ENCODE measurements at regions not wholly inside any gene's neighbourhood (a gene's known extent, or its start where the extent isn't known, plus 50 kb on each side); places are given as distances from the start of the nearest gene placed in this dataset.

GRCh38 chr4:148717988-148718387 is 275.8 kb upstream of the NR3C2 start:
- Histone ChIP-seq H3K4me1 (no peaks in the 10 kb centered on the region), H3K27ac (no peak overlapping the region), H3K36me3 (no peaks in the 10 kb centered on the region), H4K20me1 (no peaks in the 10 kb centered on the region), H3K9ac (no peak overlapping the region), H3K4me3 (no peak overlapping the region), H3K9me3 (peaks cover 8% of the 10 kb centered on the region), H3K27me3 (no peaks in the 10 kb centered on the region), H3K4me2 (no peak overlapping the region)
- no peak for TF ChIP-seq Cebpa-rat (IDR thresholded peaks at IDR 0.05)

DNA sequence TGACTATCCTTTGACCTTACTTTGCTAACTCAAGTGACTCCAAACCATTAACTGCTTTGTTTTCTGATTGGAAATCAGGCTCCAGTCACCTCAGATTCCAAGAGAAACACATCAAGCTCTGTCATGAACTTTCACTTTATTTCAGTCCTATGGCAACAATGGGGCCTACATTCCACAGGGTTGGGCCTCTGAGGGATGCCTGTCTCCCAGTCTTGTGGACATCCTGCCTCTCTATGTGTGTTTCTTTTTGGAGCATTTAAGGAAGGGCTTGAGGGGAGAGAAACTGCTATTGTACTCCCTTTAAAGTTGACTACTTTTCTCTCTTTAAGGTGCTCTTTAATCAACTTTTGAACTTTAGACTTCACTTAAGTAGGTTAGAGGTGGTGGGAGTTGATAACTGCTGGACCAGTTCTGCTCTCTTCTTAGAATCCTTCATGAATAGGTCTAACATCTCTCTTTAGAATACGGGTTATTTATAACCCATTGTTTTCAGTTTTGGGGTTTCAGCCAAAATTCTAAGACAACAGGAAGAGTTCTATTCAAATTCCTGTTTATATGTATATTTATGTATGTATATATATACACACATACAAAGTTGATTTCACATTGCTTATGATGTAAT is 274.3 kb upstream of the NR3C2 start:
- H3K27ac ChIP-seq, result no peak overlapping the region
- H3K27me3 ChIP-seq, result no peaks in the 10 kb centered on the region
- H3K9ac ChIP-seq, result no peak overlapping the region
- no peak for TF ChIP-seq Cebpa-rat (IDR thresholded peaks at IDR 0.05)
- H3K4me3 ChIP-seq, result no peak overlapping the region
- H3K4me2 ChIP-seq, result no peak overlapping the region
- no peaks in the 10 kb centered on the region for H3K9me3 ChIP-seq
- H3K4me1 ChIP-seq, result no peaks in the 10 kb centered on the region
- H3K36me3 ChIP-seq, result no peaks in the 10 kb centered on the region
- no peaks in the 10 kb centered on the region for H4K20me1 ChIP-seq

DNA sequence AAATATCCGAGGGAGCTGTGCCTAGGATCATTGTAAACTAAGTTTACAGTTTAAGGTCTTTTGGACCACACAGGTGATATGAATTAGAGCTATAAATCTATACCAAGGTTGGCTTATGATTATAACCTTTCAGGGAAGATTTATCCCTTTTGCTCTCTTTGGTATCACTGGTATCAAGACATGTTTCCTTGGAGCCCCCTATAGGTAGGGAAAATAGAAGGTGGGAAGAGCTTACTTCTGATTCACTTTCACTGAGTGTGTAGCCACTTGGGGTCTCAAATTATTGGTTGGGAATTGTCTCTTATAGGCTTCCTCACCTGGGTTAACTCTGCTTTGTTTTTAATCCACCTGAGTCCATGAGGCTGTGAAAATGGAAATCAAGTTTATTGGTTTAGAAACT is 262.1 kb upstream of the NR3C2 start:
- Histone ChIP-seq H3K36me3 (no peaks in the 10 kb centered on the region), H3K27ac (no peak overlapping the region), H3K4me1 (no peaks in the 10 kb centered on the region), H4K20me1 (no peaks in the 10 kb centered on the region), H3K4me2 (no peak overlapping the region), H3K9ac (no peak overlapping the region), H3K4me3 (no peak overlapping the region), H3K27me3 (no peaks in the 10 kb centered on the region), H3K9me3 (no peaks in the 10 kb centered on the region)
- no peak for TF ChIP-seq Cebpa-rat (IDR thresholded peaks at IDR 0.05)

GRCh38 chr4:148694702-148695101 is 252.5 kb upstream of the NR3C2 start:
- TF ChIP-seq Cebpa-rat (IDR thresholded peaks at IDR 0.05), result no peak
- no peaks in the 10 kb centered on the region for H3K27me3 ChIP-seq
- no peak overlapping the region for H3K9ac ChIP-seq
- no peak overlapping the region for H3K27ac ChIP-seq
- no peaks in the 10 kb centered on the region for H3K36me3 ChIP-seq
- H3K4me2 ChIP-seq, result no peak overlapping the region
- no peaks in the 10 kb centered on the region for H3K4me1 ChIP-seq
- no peaks in the 10 kb centered on the region for H4K20me1 ChIP-seq
- no peaks in the 10 kb centered on the region for H3K9me3 ChIP-seq
- H3K4me3 ChIP-seq, result no peak overlapping the region

DNA sequence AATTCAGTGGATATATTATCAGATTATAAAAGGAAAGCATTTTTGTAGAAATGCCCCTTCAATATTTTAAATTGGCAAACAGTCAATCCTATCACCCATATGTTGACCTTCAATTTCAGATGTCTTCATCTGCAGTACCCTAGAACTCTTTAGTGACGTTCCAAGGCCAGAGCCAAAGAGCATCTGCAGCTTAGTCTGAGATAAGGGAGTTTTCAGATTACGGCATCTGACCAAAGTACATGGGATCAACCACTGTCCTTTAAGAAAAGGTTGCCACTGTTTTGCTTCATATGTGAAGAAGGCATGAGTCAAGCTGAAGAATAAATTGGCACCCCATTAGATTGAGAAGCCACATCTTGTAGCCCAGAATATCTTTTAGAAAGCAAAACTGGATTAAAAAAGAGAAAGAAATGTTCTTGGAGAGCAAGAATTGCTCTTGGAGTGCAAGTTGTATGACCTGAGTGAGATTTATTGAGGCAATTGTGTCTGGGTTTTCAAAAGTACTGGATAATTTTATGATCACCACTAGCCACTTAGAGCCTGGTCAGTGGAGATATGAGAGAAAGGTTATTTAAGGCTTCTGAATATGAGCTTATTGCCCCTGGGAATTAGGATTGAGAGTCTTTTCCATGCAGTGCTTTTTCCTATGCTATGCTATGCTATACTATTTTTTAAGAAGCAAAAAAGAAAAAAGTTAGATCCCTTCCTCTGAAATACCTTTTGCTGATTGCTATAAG is 251.9 kb upstream of the NR3C2 start:
- H3K36me3 ChIP-seq, result no peaks in the 10 kb centered on the region
- no peak for TF ChIP-seq Cebpa-rat (IDR thresholded peaks at IDR 0.05)

DNA sequence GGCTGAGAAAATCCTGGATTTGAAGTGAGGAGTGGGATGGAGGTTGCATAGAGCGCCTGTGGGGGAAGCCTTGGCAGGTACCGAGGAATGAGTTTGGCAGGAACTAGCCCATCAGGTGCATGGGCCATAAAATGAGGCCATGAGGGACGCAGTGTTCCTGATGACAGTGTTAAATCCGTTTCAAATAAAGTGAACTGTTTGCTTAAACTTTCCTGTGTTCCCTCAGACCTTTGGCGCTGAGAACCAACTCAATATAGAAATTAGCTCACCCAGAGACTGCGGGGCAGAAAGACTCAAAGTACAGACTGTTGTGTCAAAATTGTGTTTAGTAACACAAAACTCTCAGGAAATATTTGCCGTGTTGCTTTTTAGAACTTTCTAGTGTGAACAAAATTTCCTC is 250.0 kb upstream of the NR3C2 start:
- H4K20me1 ChIP-seq, result no peaks in the 10 kb centered on the region
- no peak overlapping the region for H3K4me3 ChIP-seq
- no peak for TF ChIP-seq Cebpa-rat (IDR thresholded peaks at IDR 0.05)
- H3K36me3 ChIP-seq, result no peaks in the 10 kb centered on the region
- H3K4me2 ChIP-seq, result no peak overlapping the region
- H3K9me3 ChIP-seq, result no peaks in the 10 kb centered on the region
- H3K27ac ChIP-seq, result no peak overlapping the region
- no peak overlapping the region for H3K9ac ChIP-seq
- H3K27me3 ChIP-seq, result no peaks in the 10 kb centered on the region
- no peaks in the 10 kb centered on the region for H3K4me1 ChIP-seq

More for the DNA sequence above, 251.9 kb upstream of the NR3C2 start:
- Histone ChIP-seq H3K9me3 (no peaks in the 10 kb centered on the region), H3K9ac (no peak overlapping the region), H3K4me1 (no peaks in the 10 kb centered on the region), H3K27me3 (no peaks in the 10 kb centered on the region), H3K27ac (no peak overlapping the region), H3K4me2 (no peak overlapping the region), H4K20me1 (no peaks in the 10 kb centered on the region), H3K4me3 (no peak overlapping the region)

DNA sequence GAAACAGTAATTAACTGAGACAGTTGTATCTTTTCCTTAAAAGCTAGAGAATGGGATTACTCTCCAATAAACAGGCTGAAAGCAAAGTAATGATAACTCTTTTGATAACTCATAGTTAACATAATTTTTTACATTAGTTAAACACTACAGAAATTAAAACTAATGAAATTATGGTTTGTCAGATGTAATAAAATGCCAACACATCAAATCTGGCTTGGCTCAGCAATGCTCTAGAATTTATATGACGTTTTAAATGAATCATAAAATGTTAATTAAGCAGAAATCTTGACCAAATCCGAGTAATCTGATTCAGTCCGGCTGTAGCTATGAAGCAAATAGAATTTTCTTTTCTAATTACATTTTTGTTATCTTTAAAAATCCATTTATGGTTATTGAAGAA is 244.2 kb upstream of the NR3C2 start:
- no peaks in the 10 kb centered on the region for H3K36me3 ChIP-seq
- no peak overlapping the region for H3K27ac ChIP-seq
- H3K4me1 ChIP-seq, result no peaks in the 10 kb centered on the region
- no peaks in the 10 kb centered on the region for H3K27me3 ChIP-seq
- no peaks in the 10 kb centered on the region for H3K9me3 ChIP-seq
- no peak overlapping the region for H3K4me2 ChIP-seq
- no peaks in the 10 kb centered on the region for H4K20me1 ChIP-seq
- H3K4me3 ChIP-seq, result no peak overlapping the region
- TF ChIP-seq Cebpa-rat (IDR thresholded peaks at IDR 0.05), result no peak
- H3K9ac ChIP-seq, result no peak overlapping the region

GRCh38 chr4:148684638-148685037 is 242.4 kb upstream of the NR3C2 start:
- Histone ChIP-seq H3K27me3 (no peaks in the 10 kb centered on the region), H3K27ac (no peak overlapping the region), H3K4me3 (no peak overlapping the region), H3K4me2 (no peak overlapping the region), H3K9me3 (no peaks in the 10 kb centered on the region), H3K36me3 (no peaks in the 10 kb centered on the region), H4K20me1 (no peaks in the 10 kb centered on the region), H3K4me1 (no peaks in the 10 kb centered on the region), H3K9ac (no peak overlapping the region)
- no peak for TF ChIP-seq Cebpa-rat (IDR thresholded peaks at IDR 0.05)

DNA sequence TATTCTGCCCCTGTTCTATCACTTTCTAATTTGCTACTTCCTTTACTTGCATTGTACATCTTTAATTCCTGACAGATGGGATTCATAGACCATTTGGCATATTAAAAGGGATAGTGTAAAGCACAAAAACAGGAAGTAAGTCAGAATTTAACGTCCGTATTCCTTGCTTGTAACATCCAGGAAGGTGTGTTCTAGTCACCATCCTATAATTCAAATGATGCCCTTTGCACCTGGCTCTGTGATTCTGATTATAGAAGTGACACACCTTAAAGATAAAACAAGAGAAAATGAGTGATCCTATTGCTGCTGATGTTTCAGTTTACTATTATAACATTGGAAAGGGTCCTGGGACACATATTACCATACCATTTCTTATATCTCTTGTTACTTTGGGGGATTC is 238.7 kb upstream of the NR3C2 start:
- Histone ChIP-seq H3K9ac (no peak overlapping the region), H3K36me3 (no peaks in the 10 kb centered on the region), H3K4me3 (no peak overlapping the region), H4K20me1 (no peaks in the 10 kb centered on the region), H3K27me3 (no peaks in the 10 kb centered on the region), H3K27ac (no peak overlapping the region), H3K4me1 (no peaks in the 10 kb centered on the region), H3K4me2 (no peak overlapping the region), H3K9me3 (no peaks in the 10 kb centered on the region)
- TF ChIP-seq Cebpa-rat (IDR thresholded peaks at IDR 0.05), result no peak

DNA sequence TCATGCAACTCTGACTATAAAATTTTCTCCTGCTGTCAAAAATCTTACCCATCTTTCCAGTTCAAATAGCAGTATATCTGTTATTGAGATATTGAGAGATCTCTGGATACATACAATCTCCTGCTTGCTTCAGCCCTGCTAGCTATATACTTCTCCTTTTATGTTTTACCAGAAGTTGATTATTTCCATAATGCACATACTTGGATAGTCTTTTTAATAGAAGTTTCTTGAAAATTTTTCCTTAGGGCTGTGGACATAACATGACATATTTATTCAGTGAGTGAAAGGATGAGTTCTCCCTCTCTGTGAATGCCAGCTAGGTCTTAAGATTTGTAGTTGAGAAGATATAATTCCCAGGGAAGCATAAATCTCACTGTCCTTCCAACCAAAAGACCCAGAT is 234.1 kb upstream of the NR3C2 start:
- no peaks in the 10 kb centered on the region for H4K20me1 ChIP-seq
- H3K36me3 ChIP-seq, result no peaks in the 10 kb centered on the region
- H3K9me3 ChIP-seq, result no peaks in the 10 kb centered on the region
- no peak for TF ChIP-seq Cebpa-rat (IDR thresholded peaks at IDR 0.05)
- no peaks in the 10 kb centered on the region for H3K27me3 ChIP-seq
- no peak overlapping the region for H3K4me2 ChIP-seq
- H3K4me1 ChIP-seq, result no peaks in the 10 kb centered on the region
- no peak overlapping the region for H3K9ac ChIP-seq
- no peak overlapping the region for H3K27ac ChIP-seq
- H3K4me3 ChIP-seq, result no peak overlapping the region
